NCI-H2171 treated with DMSO at 0.1 percent for 48 hours (cell line): ENCODE measurements at regions not wholly inside any gene's neighbourhood (a gene's known extent, or its start where the extent isn't known, plus 50 kb on each side); places are given as distances from the start of the nearest gene placed in this dataset.

Experiments
- DNase-seq: peaks from one replicate; lab custom pipeline; 2025; lab: John Stamatoyannopoulos, UW

GRCh38 chr11:115901069-115901468 is 396.9 kb upstream of the CADM1 start:
- no peak for DNase-seq

- DNase-seq, result no peak
These were observed 395.9 kb upstream of the CADM1 start for GRCh38 chr11:115900111-115900510.

DNA sequence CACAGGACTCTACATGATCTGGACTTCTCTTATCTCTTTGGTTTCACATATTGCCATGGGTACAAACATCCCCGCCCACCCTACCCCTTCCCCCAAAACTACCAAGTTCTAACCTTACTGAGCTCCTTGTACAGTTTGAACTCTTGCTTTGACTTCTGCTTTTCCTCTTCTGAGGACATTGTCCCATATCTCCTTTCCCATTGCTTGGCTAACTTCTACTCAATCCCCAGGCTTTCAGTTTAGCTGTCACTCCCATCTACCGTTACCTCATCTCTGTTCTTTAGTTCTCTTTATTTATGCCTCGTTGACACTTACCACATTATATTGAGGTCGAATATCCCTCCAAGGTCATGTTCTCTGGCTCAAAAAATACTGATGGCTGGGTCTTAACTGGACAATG is 393.5 kb upstream of the CADM1 start:
- no peak for DNase-seq

DNA sequence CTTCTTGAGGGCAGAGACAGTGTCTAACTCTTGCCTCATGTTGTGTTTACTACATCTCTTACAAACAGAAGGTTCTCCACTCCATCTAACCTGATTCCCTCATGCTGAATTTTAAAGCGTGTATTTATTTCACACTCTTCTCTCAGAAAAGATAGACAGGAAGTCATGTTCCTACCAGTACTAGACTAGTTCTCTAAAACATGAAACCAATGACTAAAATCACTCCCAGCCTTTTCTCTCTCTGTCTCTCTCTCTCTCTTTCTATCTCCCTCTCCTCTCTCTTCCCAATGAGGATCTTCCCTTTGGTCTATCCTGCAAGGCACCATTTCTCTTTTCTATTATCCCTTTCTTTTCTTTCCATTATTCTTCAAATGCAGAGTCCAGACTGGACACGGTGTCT is 391.9 kb upstream of the CADM1 start:
- no peak for DNase-seq

GRCh38 chr11:115895594-115895993 is 391.4 kb upstream of the CADM1 start:
- no peak for DNase-seq

DNA sequence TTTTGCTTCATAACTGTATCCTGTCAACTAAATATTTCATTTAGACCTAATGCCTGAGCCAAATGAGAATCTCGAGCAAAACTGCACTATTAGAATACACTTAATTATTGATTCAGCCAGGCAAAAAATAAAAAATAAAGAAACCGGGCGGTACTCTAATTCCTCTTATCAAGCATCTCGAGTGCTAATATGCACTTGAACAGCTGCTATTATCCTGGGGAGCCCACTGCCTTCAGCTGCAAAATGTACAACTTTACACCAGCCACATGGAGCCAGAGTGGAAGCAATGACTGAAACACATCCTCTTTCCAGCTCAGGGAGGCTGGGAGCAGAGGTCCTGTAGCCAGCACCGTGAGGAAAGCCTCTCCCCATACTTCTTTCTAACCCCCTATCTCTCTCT is 390.0 kb upstream of the CADM1 start:
- DNase-seq, result peak; percentile 38

- DNase-seq, result no peak
These were observed 389.4 kb upstream of the CADM1 start for GRCh38 chr11:115893461-115894099.

DNA sequence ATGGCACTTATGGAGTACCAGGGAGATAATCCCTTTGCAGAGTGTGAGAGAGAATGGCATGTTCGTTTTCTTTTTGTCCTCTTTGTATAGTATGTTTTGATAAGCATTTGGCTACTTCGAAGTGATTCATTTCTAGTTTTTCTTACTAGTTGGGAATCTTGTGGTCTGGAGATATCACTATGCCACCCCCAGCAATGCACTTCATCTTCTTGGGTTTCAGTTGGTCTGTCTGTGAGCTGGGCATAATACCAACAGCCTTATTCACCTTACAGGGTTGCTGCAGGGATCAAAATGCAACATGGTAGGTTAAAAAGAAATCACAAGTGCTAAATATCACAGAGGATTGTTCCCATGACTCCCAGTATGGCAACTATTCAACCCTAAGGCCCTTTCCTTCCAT is 387.8 kb upstream of the CADM1 start:
- no peak for DNase-seq

DNA sequence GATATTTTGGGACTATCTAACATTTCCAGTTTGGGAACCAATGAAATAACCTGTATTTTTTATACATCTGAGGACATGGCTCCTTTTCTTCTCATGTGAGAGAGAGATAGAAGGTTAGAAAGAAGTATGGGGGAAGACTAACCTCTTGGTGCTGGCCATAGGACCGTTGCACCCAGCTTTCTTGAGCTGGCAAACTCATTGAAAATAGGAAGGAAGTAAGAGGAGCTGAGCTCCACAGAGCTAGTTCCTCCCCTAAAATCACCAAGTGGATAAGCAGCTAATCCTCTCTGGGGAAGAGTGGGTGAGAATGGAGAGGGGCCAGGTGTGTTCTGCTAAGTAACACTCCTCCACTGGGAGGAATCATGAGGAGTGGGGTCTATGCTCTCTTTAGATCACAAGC is 387.4 kb upstream of the CADM1 start:
- DNase-seq, result no peak

- no peak for DNase-seq
These were observed 386.3 kb upstream of the CADM1 start for GRCh38 chr11:115890500-115890899.

GRCh38 chr11:115889712-115890111 is 385.5 kb upstream of the CADM1 start:
- peak; percentile 58 for DNase-seq

DNA sequence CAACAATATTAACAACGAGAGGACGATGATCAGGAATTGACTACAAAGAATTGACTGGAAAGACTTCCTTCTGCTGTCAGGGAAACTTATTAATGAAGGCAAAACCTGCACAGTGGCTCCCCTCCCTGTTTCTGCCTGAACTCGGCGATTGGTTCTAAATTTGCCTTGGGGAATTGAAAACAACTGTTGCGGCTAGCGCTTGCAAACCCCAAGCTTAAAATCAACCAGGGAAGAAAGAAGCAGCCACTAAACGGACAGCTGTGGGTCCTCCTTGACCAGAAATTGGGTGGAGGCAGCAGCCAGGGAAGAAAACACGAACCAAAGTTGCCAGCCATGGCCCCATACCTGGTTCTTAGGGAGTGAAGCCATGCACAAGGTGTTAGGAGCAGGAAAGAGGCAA is 383.5 kb upstream of the CADM1 start:
- no peak for DNase-seq

DNA sequence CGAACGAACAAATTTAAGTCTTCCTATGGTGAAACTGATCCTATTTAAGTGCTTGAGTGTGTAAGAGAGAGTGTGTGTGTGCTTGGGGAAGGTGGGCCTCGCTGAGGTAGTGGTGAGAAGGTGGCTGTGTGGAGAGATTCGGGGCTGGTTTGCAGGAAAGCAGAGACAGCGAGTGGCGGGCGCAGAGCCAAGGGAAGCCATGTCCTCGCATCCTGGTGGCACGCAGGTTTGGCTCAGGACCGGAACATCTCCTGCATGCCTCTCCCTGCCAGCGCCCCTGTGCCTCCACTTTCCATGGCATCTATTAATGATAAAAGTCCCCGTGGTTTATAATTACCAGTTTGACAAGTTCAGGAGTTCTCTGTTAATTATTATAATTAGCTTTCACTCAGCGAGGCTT is 383.1 kb upstream of the CADM1 start:
- no peak for DNase-seq

GRCh38 chr11:115886422-115886733 is 382.2 kb upstream of the CADM1 start:
- DNase-seq, result no peak

GRCh38 chr11:115885535-115886421 is 381.6 kb upstream of the CADM1 start:
- peak; percentile 21 for DNase-seq

GRCh38 chr11:115884800-115885534 is 380.8 kb upstream of the CADM1 start:
- no peak for DNase-seq

- DNase-seq, result no peak
These were observed 370.6 kb upstream of the CADM1 start for GRCh38 chr11:115874843-115875242.

GRCh38 chr11:115873813-115874212 is 369.6 kb upstream of the CADM1 start:
- no peak for DNase-seq

GRCh38 chr11:115872416-115872815 is 368.2 kb upstream of the CADM1 start:
- DNase-seq, result no peak

GRCh38 chr11:115871161-115871760 is 367.0 kb upstream of the CADM1 start:
- DNase-seq, result no peak

GRCh38 chr11:115869780-115870431 is 365.7 kb upstream of the CADM1 start:
- DNase-seq, result peak; percentile 89

- no peak for DNase-seq
These were observed 364.9 kb upstream of the CADM1 start for GRCh38 chr11:115869131-115869530.
